Kidney capillary endothelial cell (primary cell): ENCODE measurements at regions not wholly inside any gene's neighbourhood (a gene's known extent, or its start where the extent isn't known, plus 50 kb on each side); places are given as distances from the start of the nearest gene placed in this dataset.

Experiments
- DNase-seq: peaks from one replicate; pipeline ENCODE4 v3.0.0-alpha.2; 2018; ENCODE audit warnings: low spot score

DNA sequence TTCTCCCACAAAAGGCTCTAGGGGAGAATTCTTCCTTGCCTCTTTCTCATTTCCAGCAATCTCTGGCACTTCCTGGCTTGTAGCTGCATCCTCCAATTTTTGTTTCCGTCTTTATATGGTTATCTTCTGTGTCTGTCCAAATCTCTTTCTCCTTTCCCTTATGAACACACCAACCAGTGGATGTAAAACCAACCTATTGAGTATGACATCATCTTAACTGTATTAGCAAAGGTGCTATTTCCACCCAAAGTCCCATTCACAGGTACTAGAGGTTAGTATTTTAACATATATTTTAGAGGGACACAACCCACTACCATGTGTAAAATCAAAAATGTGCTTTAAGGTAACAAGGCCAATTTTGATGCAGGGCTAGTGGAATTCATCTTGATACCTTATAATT is 129.0 kb downstream of the RAP2A start:
- no peak for DNase-seq

DNA sequence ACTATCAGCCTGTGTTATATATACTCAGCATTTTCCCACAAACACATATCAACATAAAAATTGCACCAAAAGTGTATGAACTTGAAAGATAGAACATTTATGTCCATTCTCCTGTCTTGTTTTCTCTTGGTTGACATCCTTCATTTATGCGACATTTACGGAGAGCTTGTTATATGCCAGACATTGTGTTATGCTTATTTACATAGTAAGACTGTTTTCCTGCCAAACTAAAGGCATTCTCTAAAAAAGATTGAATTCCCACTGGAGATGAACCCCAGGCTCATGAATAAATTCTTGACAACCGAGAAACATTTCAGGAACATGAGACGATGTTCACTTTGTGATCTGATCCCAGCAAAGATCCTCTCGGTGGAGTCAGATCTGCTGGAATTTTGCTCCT is 131.0 kb downstream of the RAP2A start:
- DNase-seq: no peak

DNA sequence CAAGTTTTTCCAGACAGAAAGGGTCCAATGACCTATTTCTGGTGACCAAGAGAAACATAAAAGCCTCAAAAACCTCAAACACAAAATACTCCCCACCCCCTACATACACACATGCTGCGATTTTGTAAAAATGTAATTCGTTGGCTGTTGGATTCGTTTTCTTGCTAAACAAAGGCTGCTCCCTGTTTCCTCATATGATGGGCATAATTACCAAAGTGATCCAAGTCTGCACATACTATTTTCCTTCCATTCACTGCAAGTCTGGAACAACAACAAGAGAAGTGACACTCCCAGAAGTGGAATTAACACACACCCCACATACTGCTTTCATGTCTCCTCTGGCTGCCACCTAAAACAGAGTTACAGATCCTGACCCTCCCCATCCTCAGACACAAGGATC is 131.9 kb downstream of the RAP2A start:
- no peak for DNase-seq

DNA sequence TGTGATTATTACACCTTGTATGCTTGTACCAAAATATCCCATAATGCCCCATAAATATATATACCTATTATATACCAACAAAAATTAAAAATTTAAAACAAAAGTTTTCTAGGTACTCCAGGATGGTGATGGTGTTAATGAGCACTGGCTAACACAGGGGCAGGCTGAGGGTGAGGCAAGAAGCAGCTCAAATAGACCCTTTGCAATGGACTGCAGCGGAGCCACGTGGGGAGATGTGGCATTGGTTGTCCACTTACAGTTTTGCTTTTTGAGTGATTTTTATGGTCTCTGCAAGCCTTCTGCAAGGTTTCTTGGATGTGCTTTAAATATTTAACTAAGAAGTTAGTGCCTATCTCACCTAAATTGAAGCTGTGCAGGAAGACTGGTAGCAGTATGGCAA is 132.9 kb downstream of the RAP2A start:
- no peak for DNase-seq

DNA sequence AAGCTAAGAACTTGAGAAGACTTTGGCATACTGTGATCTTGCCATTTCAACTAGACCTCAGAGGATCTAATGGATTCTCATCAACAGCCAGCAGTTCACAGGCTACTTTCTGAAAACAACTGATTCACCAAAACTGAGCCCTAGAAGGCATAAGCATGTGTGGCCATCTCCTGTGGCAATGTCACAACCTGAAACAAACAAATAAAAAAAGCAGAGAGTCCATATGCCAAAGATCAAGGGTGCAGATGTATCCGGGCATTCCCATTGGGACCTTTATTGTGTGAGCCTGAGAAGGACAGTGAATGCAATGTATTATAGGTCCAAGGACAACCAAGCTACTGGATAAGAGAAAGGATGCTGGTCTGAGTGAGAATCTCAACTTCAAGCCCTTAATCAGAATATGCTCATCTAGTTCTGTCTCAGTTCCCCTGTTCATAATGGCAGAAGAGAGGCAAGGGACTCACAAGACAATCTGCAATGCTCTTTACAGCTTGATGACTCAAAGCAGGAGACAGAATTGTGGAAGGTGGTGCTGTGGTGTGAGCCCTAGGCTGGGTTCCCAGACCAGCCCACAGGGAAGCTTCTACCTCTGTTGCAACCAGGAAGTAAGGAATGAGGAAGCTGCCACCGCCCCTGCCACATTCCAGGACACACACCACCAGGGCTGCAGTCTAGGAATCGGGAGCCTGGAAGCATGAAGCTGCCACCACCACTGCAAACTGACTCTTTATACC is 133.7 kb downstream of the RAP2A start:
- DNase-seq: peak; percentile 20

DNA sequence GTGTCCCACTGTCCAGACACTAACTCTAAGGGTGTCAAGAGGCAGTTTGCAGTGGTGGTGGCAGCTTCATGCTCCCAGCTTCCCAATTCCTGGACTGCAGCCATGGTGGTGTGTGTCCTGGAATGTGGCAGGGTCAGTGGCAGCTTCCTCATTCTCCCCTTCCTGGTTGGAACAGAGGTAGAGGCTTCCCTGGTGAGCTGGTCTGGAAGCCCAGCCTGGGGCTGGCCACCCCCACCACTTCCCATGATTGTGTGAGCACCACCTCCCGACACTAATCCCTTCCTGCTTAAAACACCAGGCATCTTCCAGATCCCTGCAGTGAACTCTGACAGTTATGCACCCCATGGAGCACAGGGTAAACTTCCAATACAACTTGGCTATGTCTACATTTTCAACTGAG is 134.9 kb downstream of the RAP2A start:
- peak; percentile 63 for DNase-seq

DNA sequence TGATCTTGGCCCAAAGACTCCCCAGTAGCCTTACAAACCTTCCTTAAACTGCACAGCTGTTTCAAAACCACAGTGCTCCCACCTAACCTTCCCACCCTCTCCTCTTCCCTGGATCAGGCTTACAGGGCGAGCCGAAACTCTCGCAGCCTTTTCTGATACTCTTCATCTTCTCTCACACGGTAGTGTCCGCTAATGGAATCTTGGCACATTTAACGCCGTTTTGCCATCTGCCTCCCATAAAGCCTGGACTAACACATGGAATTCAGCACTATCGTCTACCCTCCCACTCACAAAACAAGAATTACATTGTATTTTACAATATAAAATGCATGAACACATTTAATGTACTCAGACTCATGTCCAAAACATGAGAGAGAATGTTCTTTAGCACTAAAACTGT is 135.9 kb downstream of the RAP2A start:
- DNase-seq: no peak

DNA sequence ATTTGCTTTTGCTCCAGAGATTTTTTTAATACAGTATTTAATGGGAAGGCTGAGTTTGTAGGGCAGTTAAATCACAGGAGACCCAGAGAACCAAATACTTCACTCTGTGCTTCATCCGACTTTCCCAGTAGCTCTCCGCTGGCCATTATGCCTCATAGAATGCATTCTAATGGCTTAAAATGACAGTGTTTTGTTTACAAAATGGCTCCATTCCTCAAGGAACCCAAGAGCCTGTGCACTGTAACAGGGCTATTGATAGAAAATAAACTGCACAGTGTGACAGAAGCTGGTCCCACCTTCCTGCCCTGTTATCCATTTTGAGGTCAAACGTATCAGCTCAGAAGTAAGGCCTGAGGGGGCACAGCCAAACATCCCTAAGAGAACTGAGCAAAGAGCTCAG is 136.5 kb downstream of the RAP2A start:
- no peak for DNase-seq

DNA sequence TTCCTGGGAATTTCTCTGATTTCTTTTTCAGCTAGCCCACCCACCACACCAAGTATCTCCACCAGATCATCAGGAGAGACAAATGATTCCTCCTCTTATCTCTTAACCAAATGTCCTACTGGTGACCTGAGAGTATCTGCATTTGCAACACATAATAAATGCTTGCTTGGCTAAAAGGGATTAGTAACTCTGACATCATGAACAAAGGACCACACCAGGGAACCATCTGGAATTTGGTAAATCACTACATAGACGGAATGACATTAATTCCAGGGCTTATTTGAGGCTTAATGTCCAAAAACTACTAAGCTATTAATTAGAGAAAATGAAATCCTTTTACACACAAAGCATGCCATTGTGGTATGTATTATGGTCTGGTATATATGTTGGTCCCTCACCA is 139.0 kb downstream of the RAP2A start:
- DNase-seq: no peak

DNA sequence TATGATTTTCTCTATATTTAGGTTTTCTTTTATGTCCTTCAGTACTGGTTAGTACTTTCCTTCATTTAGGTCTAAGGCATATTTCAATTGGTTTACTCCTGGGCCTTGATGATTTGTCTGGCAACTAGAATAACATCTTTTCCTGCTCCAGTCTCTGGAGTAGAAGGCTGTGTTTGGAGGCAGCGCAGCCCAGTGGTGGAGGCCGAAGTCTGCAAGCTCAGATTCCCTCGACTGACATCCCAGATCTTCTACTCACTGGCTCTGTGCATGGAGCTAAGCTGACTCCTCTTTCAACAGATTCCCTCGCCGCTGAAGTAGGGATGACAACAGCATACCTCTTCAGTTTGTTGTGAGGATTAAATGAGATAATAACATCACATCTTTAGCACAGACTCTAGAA is 141.0 kb downstream of the RAP2A start:
- DNase-seq: peak; percentile 42

DNA sequence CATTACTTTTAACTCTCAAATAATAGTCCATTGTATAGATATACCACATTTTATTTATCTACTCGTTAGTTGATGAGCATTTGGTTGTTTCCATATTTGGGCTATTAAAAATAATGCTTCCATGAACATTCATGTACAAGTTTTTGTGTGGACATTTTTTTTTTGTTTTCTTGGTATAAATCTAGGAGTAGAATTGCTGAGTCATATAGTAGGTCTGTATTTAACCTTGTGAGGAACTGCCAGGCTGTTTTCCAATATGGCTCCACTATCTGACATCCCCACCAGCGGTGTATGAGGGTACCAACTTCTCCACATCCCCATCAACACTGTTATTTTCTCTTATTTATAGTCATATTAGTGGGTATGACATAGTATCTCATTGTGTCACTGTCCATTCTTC is 143.1 kb downstream of the RAP2A start:
- no peak for DNase-seq

DNA sequence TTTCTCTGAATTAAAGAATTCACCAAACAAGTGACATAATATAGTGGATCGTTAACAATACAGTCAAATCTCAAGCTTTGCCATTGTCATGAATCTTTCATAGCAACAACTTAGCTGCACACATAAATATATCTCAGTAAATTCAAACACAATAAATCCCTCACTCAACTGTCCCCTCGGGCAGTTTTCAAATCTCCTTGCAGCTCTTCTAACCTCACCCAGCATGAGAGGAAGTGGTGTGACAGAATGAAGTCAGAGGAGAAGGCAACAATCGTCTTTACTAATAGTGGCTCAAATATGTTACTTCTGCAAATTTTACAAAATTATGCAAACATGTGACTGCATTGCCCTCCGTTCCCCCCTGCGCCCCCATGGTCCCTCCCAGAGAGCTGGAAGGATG is 148.2 kb downstream of the RAP2A start:
- DNase-seq: no peak

DNA sequence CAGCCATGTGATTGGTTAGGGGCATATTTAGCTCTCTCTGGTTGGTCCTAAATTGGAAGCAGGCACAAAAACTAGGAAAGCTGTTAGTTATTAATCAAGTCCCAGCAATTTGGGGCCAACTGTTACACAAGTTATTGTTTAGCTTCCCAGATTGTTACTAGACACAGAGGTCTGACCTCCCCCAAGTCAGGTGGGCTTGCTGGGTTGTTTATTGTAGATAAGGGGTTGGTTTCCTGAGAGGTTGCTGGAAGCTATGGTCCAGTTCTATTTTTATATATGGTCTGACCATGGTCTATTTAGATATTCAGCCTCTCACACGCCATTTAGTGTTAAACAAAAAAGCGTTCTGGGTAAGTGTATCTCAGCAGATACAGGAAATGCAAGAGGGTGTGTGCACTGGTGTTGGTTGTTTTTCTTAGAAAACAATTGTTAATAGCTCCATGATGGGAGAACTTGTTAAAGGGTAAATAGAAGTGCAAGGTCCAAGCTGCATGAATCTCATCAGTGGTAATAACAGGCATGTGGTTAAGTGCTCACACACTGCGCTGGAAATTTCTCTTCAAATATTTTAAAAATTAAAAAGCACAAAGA is 150.0 kb downstream of the RAP2A start:
- no peak for DNase-seq

DNA sequence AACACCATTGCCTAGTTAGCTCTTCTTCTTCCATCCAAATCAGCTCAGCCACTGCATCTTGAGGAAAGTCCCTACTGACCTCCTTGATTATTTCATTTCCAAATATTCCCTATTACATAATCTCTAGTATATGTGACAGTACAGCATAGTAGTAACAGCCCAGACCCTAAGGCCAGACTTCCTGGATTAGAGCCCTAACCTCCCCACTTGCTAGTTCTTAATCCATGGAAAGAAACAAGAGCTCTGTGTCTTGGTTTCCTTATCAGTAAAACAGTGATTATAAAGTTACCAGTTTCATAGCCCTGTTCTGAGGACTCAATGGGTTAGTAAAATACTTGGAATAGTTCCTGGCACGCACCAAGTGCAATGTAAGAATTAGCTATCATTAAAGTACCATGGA is 153.0 kb downstream of the RAP2A start:
- no peak for DNase-seq

DNA sequence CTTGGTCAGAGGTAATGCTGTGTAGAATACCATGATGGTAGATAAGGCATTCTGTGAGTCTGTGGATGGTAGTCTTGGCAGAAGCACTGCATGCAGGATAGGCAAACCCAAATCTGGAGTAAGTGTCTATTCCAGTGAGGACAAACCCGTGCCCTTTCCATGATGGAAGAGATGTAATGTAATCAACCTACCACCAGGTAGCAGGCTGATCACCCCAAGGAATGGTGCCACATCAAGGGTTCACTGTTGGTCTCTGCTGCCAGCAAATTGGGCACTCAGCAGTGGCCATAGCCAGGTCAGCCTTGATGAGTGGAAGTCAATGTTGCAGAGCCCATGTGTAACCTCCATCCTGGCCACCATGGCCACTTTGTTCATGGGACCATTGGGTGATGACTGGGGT is 155.0 kb downstream of the RAP2A start:
- DNase-seq: no peak

DNA sequence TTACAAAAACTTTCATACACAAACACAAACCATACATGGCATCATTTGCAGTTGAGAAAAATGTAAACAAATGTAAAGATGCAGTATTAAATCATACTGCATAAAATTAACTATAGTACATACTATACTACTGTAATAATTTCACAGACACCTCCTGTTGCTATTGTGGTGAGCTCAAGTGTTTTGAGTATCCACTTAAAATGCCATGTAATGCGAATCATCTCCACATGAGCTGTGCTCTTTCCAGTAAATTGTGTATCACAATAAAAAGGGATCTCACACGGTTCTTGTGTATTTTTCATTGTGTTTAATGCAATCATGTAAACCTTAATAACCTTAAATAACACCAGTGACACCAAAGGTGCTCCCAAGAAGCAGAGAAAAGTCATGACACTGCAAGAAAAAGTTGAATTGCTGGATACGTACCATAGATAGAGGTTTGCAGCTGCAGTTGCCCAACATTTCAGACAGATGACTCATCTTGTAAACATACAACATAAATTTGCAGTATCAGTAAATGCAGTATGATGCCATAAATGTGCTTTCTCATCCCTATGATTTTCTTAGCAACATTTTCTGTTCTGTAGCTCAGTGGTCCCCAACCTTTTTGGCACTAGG is 166.6 kb downstream of the RAP2A start:
- DNase-seq: peak; percentile 39

DNA sequence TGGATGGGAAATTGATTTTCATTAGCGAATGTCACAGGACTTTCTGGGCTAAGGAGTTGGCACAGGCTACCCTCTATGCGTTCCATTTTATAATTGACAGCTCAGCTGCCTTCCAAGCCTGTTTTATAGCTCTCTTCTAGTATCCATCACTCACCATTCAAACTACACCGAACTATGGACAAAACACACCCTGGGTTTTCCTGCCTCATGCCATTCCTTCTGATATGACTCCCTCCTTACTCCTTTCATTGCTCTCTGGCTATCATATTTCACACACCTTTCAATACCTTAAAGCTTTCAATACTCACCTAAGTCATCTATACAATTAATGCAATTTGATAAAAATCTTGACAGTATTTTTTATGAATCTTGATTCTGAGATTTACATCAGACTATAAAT is 181.3 kb downstream of the RAP2A start:
- DNase-seq: no peak

DNA sequence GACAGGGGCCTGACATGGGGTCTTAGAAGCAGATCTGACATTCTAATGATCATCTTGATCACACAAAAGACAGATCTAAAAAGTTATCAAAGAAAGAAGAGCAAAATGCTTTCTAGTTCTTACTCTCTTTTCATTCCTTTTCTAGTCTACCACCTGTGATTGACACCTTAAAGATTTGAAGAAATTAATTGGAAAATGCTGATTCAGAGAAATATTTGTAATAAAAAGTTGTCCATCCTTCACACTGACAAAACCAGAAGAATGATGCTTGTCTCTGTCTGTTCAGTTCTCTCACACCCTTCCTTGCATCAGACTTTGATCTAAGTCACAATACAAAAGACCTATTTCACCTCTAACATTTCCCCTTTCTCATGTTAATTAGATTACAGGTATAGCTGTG is 182.4 kb downstream of the RAP2A start:
- DNase-seq: no peak

DNA sequence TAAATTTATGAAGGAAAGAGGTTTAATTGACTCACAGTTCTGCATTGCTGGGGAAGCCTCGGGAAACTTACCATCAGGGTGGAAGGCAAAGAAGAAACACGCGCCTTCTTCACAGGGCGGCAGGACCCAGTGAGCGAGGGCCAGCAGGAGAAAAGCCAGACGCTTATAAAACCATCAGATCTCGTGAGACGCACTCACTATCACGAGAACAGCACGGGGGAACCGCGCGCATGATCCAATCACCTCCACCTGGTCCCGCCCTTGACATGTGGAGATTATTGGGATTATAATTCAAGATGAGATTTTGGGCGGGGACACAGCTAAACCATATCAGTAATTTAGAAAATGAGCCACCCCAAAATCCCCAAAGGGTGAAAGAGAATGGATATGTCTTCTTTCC is 187.1 kb downstream of the RAP2A start:
- DNase-seq: no peak

DNA sequence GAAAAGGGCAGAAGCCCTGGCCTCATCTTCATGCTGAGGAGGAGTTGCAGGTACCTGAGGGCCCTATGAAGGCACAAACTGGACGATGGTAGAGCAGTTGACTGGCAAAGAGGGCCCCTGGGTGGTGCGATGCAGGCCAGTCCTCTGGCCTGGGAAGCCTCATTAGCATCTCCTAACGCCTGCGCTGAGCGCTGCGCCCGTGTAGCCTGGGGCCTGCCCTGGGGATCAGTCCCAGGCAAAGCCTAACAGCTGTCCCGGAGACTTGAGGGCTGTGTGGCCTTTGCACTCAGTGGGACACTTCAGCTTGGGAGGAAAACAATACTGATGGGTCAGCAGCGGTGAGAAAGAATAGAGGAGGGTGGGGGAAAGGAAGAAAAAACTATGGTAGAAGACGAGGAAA is 187.7 kb downstream of the RAP2A start:
- no peak for DNase-seq

DNA sequence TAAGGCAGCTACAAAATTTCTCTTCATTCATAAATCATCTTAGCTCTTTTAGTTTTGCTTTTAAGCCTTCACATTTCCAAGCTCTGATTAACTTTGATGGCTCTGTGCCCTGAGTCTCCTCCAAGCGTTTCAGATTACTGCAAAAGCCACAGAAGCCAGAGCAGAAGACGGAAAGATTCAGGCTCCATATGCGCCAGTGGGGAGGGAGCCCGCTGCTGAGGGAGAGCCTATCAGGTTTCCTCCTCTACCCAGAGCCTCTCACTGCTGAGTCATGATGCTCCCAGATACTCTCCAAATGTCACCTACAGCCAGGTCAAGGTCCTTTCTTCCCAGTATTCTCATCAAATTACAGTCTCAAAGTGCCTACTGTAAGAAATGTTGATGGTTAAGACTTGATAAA is 193.6 kb downstream of the RAP2A start:
- DNase-seq: no peak

DNA sequence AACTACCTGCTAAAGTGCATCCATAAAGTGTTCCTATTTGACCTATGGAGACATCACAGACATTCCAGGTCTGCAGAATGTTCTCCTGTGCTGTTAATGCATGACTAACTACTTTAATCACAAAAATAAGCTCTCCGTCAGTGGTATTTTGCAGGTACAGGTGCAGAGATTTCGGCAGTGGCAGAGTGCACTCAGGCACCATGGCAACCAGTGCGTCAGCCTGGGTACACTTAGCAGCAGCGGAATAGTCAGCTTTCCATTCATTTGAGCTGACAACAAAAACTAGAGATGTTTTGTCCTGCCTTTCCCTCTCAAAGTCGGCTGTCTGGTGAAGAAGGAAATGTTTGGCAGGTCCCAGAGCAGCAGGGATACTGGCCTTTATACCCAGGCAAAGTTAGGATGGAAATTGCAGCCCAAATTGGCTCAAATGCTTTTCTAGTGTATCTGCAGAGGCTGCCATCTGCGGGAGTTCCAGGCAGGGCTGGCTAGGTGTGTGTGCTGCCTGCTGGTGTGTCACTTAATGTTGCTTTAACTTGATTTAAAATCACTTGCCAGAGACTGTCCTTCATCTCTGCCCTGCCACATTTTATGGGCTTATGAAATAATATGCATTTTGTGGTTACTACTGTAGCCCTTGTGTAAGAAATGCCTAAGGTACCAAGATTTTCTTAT is 195.8 kb downstream of the RAP2A start:
- DNase-seq: no peak

DNA sequence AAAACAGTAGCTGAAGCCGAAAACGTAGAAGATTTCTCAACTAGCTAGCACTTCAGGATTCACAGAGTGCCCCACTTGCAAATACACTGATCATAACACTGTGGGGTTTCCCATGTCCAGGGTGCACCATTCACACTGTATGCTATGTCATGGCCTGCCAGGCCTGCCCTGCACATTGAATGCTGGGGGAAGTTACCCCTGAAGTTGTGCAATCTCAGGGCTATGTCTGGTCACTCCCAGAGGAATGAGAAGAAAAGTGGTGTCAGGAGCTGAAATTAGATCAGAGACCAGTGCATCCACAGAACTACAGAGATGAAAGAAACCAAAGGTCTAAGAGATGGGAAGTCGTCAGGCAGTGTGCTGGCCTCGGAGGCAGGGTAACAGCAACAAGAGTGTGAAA is 196.8 kb downstream of the RAP2A start:
- DNase-seq: no peak
